Cardiac muscle cell (in vitro differentiated cells and primary cell): ENCODE measurements at regions not wholly inside any gene's neighbourhood (a gene's known extent, or its start where the extent isn't known, plus 50 kb on each side); places are given as distances from the start of the nearest gene placed in this dataset.

ENCODE experiments used
- DNase-seq, 2 donors: peaks; one replicate each; pipeline versions ENCODE4 v3.0.0 to v3.0.0-alpha.2; 2010 to 2017; ENCODE audit warnings: low read depth in 1 of 2, low spot score in 1 of 2
- H3K27ac ChIP-seq: fragments of 200-600 bp; sonication (generic); 2 replicates; pipeline ENCODE4 v1.5.1; 2016
- H3K27me3 ChIP-seq: fragments of 200-600 bp; sonication (generic); 2 replicates; pipeline ENCODE4 v1.6.0; 2016; ENCODE audit warnings: control low read depth
- H3K36me3 ChIP-seq: fragments of 200-600 bp; sonication (generic); 2 replicates; pipeline ENCODE4 v1.5.1; 2016; ENCODE audit warnings: control low read depth
- H3K4me1 ChIP-seq: fragments of 200-600 bp; sonication (generic); 2 replicates; pipeline ENCODE4 v1.8.1; 2017; ENCODE audit warnings: low read depth, mild to moderate bottlenecking, mixed run types
- H3K4me3 ChIP-seq: fragments of 200-600 bp; sonication (generic); 2 replicates; pipeline ENCODE4 v1.5.1; 2016; ENCODE audit warnings: mild to moderate bottlenecking
- H3K9me3 ChIP-seq: fragments of 200-600 bp; sonication (generic); 2 replicates; pipeline ENCODE4 v1.5.1; 2017; ENCODE audit warnings: low read depth, mild to moderate bottlenecking, control low read depth
- TF ChIP-seq, protein P1 (sequence below): IDR thresholded peaks from 2 replicates; pipeline ENCODE4 v1.5.1; 2012; ENCODE audit warnings: low read depth, mild to moderate bottlenecking, low read length

DNA sequence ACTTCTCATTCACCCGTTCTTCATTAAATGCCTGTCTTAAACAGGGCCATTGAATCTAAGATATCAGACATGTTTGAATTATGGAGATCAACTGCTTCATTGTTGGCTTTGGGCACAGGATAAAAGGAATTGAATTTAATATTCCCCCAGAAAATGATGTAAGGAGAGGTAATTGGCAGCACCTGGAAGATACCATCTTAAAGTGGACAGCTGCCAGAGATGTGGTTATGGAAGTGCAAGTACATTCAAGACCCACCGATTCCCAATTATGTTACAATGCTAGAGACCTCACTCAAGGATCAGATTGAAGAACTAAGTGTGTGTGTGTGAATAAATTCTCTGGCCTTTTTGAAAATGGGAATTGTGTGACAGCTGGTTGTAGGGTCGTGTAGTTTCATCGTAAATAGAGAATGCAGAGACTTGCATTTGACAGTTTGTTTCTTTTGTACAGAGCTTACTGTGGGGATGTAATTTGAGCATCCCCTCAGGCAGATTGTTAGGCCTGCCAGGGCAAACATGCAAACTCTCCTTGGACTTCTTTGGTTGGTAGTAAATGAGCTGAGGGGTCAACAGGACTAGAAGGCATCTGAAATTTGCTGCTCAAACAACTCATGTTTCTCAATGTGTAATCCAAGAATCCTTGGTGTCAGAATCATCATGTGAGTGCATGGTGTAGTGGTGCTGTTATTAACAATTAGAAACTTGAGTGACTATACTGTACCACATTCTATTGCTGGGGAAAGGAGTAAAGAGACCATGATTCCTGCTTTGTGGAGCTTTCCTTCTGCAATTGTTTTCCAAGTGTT lies 359.2 kb upstream of the THRB start:
- H3K4me1 ChIP-seq: no peaks in the 10 kb centered on the region
- no peaks in the 10 kb centered on the region for H3K27me3 ChIP-seq
- H3K36me3 ChIP-seq: no peaks in the 10 kb centered on the region
- H3K4me3 ChIP-seq: no peak overlapping the region
- TF ChIP-seq, protein P1, sequence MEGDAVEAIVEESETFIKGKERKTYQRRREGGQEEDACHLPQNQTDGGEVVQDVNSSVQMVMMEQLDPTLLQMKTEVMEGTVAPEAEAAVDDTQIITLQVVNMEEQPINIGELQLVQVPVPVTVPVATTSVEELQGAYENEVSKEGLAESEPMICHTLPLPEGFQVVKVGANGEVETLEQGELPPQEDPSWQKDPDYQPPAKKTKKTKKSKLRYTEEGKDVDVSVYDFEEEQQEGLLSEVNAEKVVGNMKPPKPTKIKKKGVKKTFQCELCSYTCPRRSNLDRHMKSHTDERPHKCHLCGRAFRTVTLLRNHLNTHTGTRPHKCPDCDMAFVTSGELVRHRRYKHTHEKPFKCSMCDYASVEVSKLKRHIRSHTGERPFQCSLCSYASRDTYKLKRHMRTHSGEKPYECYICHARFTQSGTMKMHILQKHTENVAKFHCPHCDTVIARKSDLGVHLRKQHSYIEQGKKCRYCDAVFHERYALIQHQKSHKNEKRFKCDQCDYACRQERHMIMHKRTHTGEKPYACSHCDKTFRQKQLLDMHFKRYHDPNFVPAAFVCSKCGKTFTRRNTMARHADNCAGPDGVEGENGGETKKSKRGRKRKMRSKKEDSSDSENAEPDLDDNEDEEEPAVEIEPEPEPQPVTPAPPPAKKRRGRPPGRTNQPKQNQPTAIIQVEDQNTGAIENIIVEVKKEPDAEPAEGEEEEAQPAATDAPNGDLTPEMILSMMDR: no peak
- H3K9me3 ChIP-seq: no peaks in the 10 kb centered on the region
- DNase-seq: no peak
- H3K27ac ChIP-seq: no peak overlapping the region

DNA sequence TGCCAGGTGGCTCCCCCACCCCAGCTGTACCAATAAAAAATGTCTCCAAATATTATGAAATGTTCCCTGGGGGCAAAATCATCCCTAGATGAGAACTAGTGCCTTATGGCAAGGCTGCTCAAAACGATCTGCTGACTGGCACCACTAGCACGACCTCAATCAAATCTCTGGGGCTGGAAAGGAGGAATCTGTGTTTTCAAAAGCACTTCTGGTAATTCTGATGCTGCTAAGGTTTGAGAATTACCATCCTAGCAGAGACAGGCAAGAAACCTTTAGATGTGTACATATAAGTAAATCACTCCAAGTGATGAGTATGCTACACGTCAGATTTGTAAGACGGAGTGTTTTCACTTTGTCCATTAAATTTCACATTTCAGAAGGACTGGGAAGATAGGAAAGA lies 360.1 kb upstream of the THRB start:
- Histone ChIP-seq H3K27me3 (peaks cover 3% of the 10 kb centered on the region), H3K27ac (no peak overlapping the region), H3K9me3 (no peaks in the 10 kb centered on the region), H3K36me3 (no peaks in the 10 kb centered on the region), H3K4me1 (no peaks in the 10 kb centered on the region), H3K4me3 (no peak overlapping the region)
- TF ChIP-seq, protein P1: no peak
- no peak for DNase-seq

GRCh38 chr3:24857945-24858344 lies 363.3 kb upstream of the THRB start:
- Histone ChIP-seq H3K4me1 (no peaks in the 10 kb centered on the region), H3K27ac (no peak overlapping the region), H3K4me3 (no peak overlapping the region), H3K9me3 (no peaks in the 10 kb centered on the region), H3K36me3 (no peaks in the 10 kb centered on the region), H3K27me3 (peaks cover 3% of the 10 kb centered on the region)
- no peak for DNase-seq
- TF ChIP-seq, protein P1: no peak

- no peak overlapping the region for H3K27ac ChIP-seq
- H3K36me3 ChIP-seq: no peaks in the 10 kb centered on the region
- peaks cover 3% of the 10 kb centered on the region for H3K27me3 ChIP-seq
- no peaks in the 10 kb centered on the region for H3K9me3 ChIP-seq
- DNase-seq: peak in 1 of 2 donors; percentile 3
- peaks cover 4% of the 10 kb centered on the region for H3K4me1 ChIP-seq
- TF ChIP-seq, protein P1: no peak
- no peak overlapping the region for H3K4me3 ChIP-seq
These were observed 368.6 kb upstream of the THRB start for GRCh38 chr3:24863215-24863614.

DNA sequence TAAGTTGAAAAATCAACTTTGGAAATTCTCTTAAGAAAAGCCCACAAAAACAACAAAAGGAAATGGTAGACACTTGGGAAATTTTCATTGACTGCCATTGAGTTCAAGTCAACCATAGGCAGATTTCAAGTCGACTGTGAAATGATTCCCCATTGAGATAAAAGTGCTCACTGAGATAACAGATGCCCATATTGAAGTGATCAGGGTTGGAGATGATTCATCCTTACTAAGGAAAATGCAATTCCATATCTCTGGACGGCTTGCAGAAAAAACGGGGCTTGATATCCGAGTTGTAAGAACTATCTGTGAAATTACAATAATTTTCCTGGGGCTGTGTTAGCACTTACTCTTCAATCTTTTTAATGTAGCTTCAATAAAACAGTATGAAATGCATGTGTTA lies 373.1 kb upstream of the THRB start:
- no peaks in the 10 kb centered on the region for H3K27me3 ChIP-seq

More for the DNA sequence above, 373.1 kb upstream of the THRB start:
- no peak for DNase-seq
- H3K4me3 ChIP-seq: no peak overlapping the region
- H3K9me3 ChIP-seq: no peaks in the 10 kb centered on the region
- no peaks in the 10 kb centered on the region for H3K36me3 ChIP-seq
- H3K27ac ChIP-seq: no peak overlapping the region
- peaks cover 4% of the 10 kb centered on the region for H3K4me1 ChIP-seq
- TF ChIP-seq, protein P1: no peak
